Esophagus squamous epithelium (tissue), 4 donors: ENCODE measurements at regions not wholly inside any gene's neighbourhood (a gene's known extent, or its start where the extent isn't known, plus 50 kb on each side); places are given as distances from the start of the nearest gene placed in this dataset.

ENCODE experiments used
- POLR2A ChIP-seq, 4 donors: fragments of 450-650 bp; IDR thresholded peaks; one replicate each; pipeline ENCODE4 v1.6.1; 2017; ENCODE audit warnings: antibody characterized with exemption in 4 of 4, mild to moderate bottlenecking in 4 of 4, moderate library complexity in 3 of 4
- TF ChIP-seq, protein P1 (sequence below), 6 experiments: fragments of 450-650 bp in 4 of 6; fragments of 200-600 bp in 2 of 6; sonication (generic) in 2 of 6; IDR thresholded peaks; one replicate each; pipeline ENCODE4 v1.5.1; 2016 to 2019; ENCODE audit warnings: antibody characterized with exemption in 6 of 6, mild to moderate bottlenecking in 4 of 6, moderate library complexity in 4 of 6

DNA sequence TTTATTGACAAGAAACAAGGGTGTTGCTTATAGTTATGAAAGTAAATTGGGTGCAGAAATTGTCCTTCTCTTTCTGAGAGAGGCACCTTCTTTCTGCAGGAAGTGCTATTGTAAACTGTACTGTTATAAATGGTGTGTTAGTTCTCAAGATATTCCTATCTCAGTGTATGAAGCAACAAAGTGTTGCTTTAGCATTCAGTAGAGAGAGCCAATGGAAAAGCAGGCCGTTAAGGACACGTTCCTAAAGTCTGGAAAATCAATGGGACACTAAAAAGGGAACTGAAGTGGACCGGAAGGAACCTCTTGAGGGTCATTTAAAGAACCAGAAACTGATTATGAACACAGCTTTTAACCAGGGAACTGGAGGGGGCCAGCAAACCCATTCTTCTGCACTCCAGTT is 510.0 kb upstream of the ZEB2 start:
- TF ChIP-seq, protein P1, sequence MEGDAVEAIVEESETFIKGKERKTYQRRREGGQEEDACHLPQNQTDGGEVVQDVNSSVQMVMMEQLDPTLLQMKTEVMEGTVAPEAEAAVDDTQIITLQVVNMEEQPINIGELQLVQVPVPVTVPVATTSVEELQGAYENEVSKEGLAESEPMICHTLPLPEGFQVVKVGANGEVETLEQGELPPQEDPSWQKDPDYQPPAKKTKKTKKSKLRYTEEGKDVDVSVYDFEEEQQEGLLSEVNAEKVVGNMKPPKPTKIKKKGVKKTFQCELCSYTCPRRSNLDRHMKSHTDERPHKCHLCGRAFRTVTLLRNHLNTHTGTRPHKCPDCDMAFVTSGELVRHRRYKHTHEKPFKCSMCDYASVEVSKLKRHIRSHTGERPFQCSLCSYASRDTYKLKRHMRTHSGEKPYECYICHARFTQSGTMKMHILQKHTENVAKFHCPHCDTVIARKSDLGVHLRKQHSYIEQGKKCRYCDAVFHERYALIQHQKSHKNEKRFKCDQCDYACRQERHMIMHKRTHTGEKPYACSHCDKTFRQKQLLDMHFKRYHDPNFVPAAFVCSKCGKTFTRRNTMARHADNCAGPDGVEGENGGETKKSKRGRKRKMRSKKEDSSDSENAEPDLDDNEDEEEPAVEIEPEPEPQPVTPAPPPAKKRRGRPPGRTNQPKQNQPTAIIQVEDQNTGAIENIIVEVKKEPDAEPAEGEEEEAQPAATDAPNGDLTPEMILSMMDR (IDR thresholded peaks at IDR 0.05): no peak
- no peak for TF ChIP-seq POLR2A (IDR thresholded peaks at IDR 0.05)
